Tibial nerve (tissue), 4 donors: ENCODE measurements at regions not wholly inside any gene's neighbourhood (a gene's known extent, or its start where the extent isn't known, plus 50 kb on each side); places are given as distances from the start of the nearest gene placed in this dataset.

Experiments
- CTCF ChIP-seq, 5 experiments: fragments of 200-600 bp in 3 of 5; fragments of 450-650 bp in 2 of 5; sonication (generic) in 3 of 5; IDR thresholded peaks; one replicate each; pipeline ENCODE4 v1.5.1; 2016 to 2019; ENCODE audit warnings: antibody characterized with exemption in 5 of 5, mild to moderate bottlenecking in 3 of 5, moderate library complexity in 2 of 5
- EP300 ChIP-seq, 2 donors: sonication (generic); formaldehyde crosslinking; IDR thresholded peaks; one replicate each; pipeline ENCODE4 v1.6.1; 2017; ENCODE audit warnings: antibody characterized with exemption in 2 of 2, mild to moderate bottlenecking in 1 of 2
- POLR2A ChIP-seq, 2 donors: fragments of 450-650 bp; IDR thresholded peaks; one replicate each; pipeline ENCODE4 v1.6.1; 2017; ENCODE audit warnings: antibody characterized with exemption in 2 of 2, mild to moderate bottlenecking in 2 of 2, moderate library complexity in 2 of 2

DNA sequence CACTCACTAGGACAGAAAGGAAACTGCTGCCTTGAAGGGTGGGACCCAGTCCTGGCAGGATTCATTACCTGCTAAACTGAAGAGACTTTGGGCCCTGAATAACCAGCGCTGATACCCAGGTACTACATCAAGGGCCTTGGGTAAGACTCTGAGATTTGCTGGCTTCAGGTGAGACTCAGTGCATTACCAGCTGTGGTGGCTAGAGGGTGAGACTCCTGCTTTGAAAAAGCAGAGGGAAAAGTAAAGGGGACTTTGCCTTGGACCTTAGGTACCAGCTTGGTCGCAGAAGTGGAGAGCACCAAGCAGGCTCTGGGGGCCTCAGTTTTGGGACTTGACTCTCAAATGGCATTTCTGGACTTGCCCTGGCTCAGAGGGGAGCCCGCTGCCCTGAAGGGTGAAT lies 673.3 kb downstream of the NXPH1 start:
- TF ChIP-seq CTCF (IDR thresholded peaks at IDR 0.05) (no peak), EP300 (IDR thresholded peaks at IDR 0.05) (no peak), POLR2A (IDR thresholded peaks at IDR 0.05) (no peak)
